ENCODE measurements at regions not wholly inside any gene's neighbourhood (a gene's known extent, or its start where the extent isn't known, plus 50 kb on each side); places are given as distances from the start of the nearest gene placed in this dataset.

GRCh38 chrX:116378961-116379360 is 57.4 kb upstream of the SLC6A14 start:
- H3K4me3 ChIP-seq (ENCODE audit: control insufficient read depth in 2 of 3, extremely low read depth in 1 of 3, insufficient read depth in 2 of 3, low read depth in 1 of 3, low read length in 3 of 3) = no peak overlapping the region
- TF ChIP-seq EZH2 (IDR thresholded peaks at IDR 0.05; ENCODE audit: low read length) (no peak), CTCF (optimal IDR thresholded peaks at IDR 0.05 in 1 of 3, IDR thresholded peaks at IDR 0.05 in 1 of 3, conservative IDR thresholded peaks at IDR 0.05 in 1 of 3; ENCODE audit: extremely low read depth in 1 of 3, insufficient read depth in 2 of 3, low read length in 3 of 3) (no peak)
- dilution Hi-C loops (cut with MboI; ENCODE audit: extremely low pct_ligation_motif_present, low sequenced_read_pairs) = no loop called here
- H3K9me3 ChIP-seq (ENCODE audit: control insufficient read depth, low read depth, low read length) = no peaks in the 10 kb centered on the region
- no peak overlapping the region for H3K27ac ChIP-seq (ENCODE audit: control insufficient read depth, insufficient read depth, low read length)
- DNase-seq (ENCODE audit: low read depth, low spot score) (no peak), FAIRE-seq (no peak)
- H3K9me1 ChIP-seq (ENCODE audit: control insufficient read depth, extremely low read depth, insufficient read depth, low read length) = no peaks in the 10 kb centered on the region
- no peaks in the 10 kb centered on the region for H3K27me3 ChIP-seq (ENCODE audit: control insufficient read depth, extremely low read depth, insufficient read depth, low read length)
- H3K36me3 ChIP-seq (ENCODE audit: control insufficient read depth in 2 of 2, extremely low read depth in 1 of 2, insufficient read depth in 2 of 2, low read length in 2 of 2) = no peaks in the 10 kb centered on the region
- H3K79me2 ChIP-seq (ENCODE audit: control insufficient read depth, insufficient read depth, low read length) = no peaks in the 10 kb centered on the region
- H3K4me2 ChIP-seq (ENCODE audit: control insufficient read depth, extremely low read depth, insufficient read depth, low read depth, low read length) = no peak overlapping the region
- no peaks in the 10 kb centered on the region for H4K20me1 ChIP-seq (ENCODE audit: control insufficient read depth, extremely low read depth, insufficient read depth, low read length)
- peaks cover 15% of the 10 kb centered on the region for H3K4me1 ChIP-seq (ENCODE audit: control insufficient read depth, extremely low read depth, insufficient read depth, low read length)
- H3K9ac ChIP-seq (ENCODE audit: control insufficient read depth, extremely low read depth, insufficient read depth, low read length) = no peak overlapping the region
- H2AFZ ChIP-seq (ENCODE audit: control insufficient read depth, low read length) = peak overlapping the region; percentile 31

GRCh38 chrX:116379854-116380253 is 56.6 kb upstream of the SLC6A14 start:
- no peak for TF ChIP-seq CTCF (optimal IDR thresholded peaks at IDR 0.05 in 1 of 3, IDR thresholded peaks at IDR 0.05 in 1 of 3, conservative IDR thresholded peaks at IDR 0.05 in 1 of 3; ENCODE audit: extremely low read depth in 1 of 3, insufficient read depth in 2 of 3, low read length in 3 of 3)
- no peak for TF ChIP-seq EZH2 (IDR thresholded peaks at IDR 0.05; ENCODE audit: low read length)
- Histone ChIP-seq H3K4me2 (ENCODE audit: control insufficient read depth, extremely low read depth, insufficient read depth, low read depth, low read length) (peak overlapping the region; percentile 23), H3K9me1 (ENCODE audit: control insufficient read depth, extremely low read depth, insufficient read depth, low read length) (no peaks in the 10 kb centered on the region), H3K4me1 (ENCODE audit: control insufficient read depth, extremely low read depth, insufficient read depth, low read length) (peaks cover 15% of the 10 kb centered on the region), H3K36me3 (ENCODE audit: control insufficient read depth in 2 of 2, extremely low read depth in 1 of 2, insufficient read depth in 2 of 2, low read length in 2 of 2) (no peaks in the 10 kb centered on the region), H4K20me1 (ENCODE audit: control insufficient read depth, extremely low read depth, insufficient read depth, low read length) (no peaks in the 10 kb centered on the region), H3K9me3 (ENCODE audit: control insufficient read depth, low read depth, low read length) (no peaks in the 10 kb centered on the region), H3K27me3 (ENCODE audit: control insufficient read depth, extremely low read depth, insufficient read depth, low read length) (no peaks in the 10 kb centered on the region), H3K4me3 (ENCODE audit: control insufficient read depth in 2 of 3, extremely low read depth in 1 of 3, insufficient read depth in 2 of 3, low read depth in 1 of 3, low read length in 3 of 3) (no peak overlapping the region), H3K9ac (ENCODE audit: control insufficient read depth, extremely low read depth, insufficient read depth, low read length) (no peak overlapping the region), H3K79me2 (ENCODE audit: control insufficient read depth, insufficient read depth, low read length) (no peaks in the 10 kb centered on the region), H3K27ac (ENCODE audit: control insufficient read depth, insufficient read depth, low read length) (peak overlapping the region; percentile 4), H2AFZ (ENCODE audit: control insufficient read depth, low read length) (peak overlapping the region; percentile 29)
- dilution Hi-C loops (cut with MboI; ENCODE audit: extremely low pct_ligation_motif_present, low sequenced_read_pairs) = no loop called here
- DNase-seq (ENCODE audit: low read depth, low spot score) (peak; percentile 25), FAIRE-seq (peak; percentile 92)
